CD1c-positive myeloid dendritic cell (primary cell): ENCODE measurements at regions not wholly inside any gene's neighbourhood (a gene's known extent, or its start where the extent isn't known, plus 50 kb on each side); places are given as distances from the start of the nearest gene placed in this dataset.

Source experiments
- DNase-seq: peaks from one replicate; pipeline ENCODE4 v3.0.0-alpha.2; 2016; ENCODE audit errors: extremely low spot score

DNA sequence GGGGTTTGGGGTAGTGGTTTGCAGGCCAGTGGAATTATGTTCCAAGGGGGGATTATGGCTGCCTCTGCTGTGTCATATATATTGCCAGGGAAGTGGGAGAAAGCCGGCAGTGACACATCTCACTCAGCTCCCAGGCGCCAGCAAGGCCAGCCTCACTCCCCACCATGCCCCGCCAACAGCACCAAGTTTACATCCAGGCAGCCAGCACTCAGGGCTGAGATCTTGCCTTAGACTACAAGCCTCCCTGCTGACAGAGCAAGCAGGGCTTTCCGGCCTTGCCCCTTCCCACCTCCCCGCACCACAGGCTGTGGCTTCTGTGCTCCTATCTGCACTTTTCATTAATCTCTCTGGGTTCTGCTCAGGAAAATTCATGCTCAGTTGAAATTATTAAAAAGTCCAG is 385.1 kb downstream of the MZT1 start:
- no peak for DNase-seq

DNA sequence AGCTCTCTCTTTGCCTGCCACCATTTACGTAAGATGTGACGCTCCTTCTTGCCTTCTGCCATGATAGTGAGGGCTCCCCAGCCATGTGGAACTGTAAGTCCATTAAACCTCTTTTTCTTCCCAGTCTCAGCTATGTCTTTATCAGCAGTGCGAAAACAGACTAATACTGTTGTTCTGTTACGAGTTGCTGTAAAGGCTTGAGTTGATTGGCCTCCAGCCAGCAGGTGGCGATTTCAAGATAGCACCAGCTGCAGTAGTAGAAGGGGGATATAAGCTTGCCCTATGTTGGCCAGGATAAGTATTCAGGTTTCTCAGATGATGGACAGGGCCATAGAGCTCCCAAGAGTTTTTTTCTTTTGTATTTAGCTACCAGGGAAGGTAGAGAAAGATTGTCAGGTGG is 385.5 kb downstream of the MZT1 start:
- no peak for DNase-seq

DNA sequence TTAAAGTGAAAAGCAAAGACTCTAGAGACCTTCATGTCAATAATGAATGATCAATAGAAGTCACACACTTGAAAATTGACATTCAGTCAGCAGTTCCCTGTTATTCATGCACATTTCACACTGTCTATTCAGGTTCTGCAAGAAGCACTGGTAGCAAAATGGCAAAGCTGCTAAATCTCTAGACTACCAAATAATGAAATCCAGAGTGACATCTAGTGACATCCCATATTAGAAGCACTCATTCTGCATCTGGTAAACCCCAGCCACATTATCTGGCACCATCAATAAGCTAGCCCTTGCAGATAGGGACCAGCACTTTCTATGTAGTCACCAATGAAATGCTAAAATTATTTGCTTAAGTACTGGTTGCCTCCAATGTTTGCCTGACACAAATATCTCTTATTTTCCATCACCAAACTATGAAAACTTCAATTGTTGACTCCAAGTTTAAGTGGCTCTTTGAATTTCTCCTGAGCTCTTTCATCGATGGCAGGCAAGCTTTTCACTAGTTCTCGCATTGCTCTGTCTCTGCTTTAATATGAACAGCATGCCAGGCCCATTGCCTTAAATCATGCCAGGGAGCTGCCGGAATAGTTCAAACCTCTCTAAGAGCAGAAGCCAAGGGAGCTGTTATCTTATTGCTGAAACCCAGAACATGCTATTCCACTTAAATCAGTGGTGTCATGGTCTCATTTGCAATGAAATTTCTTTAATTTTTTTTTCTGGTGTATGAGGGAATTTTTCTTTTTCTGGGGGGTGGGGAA is 409.9 kb downstream of the MZT1 start:
- DNase-seq = no peak

DNA sequence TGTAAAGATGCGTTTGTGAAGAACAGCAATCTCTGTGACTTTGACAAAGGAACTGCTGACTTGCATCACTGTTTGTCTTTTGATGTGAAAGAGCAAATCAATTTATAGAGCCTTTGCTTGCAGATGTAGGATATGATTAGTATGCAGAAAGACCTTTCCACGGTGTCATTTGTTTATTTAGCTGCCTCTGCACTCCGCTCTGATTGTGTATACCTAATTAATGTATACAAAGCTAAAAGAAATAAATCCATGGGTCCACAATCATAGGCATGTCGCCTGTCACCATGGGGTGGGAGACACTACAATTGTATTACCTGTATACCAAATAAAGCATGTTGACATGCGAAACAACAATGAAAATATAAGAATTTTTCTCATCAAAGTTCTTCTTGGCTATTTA is 410.7 kb downstream of the MZT1 start:
- no peak for DNase-seq

DNA sequence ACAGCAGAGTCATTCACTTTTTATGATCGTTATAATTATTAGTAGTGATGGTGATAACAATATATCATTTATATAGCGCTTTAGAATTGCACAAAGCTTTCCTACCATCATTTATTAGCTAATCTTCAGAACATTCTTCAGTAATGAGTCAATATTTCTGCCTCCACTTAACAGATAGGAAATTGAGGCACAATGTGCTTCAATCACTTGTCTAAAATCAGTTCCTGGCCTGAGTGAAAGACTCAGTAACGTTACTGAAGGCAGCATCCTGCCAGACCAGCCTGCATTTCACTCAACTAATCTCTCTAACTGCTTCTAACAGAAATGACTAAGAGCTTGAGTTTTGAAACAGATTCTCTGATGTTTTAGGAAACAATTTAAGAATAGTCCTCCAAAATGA is 412.1 kb downstream of the MZT1 start:
- DNase-seq = no peak

DNA sequence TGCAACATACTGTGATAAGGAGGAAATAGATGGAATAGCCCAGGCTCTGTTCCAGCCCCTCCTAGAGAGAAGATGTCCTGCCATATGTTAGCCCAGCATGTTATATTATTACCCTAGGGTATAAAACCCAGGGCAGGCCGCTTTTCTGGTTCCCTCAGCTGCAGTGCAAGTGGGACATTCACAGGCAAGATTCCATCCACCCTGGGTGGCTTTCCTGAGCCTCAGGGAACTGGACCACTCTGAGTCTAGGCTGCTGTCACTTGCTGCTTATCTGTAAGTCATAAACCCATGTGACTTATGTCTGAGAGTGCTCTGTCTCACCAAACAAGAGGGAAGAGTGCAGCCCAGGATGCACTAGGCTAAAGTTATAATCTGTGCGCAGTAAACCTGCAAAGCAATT is 413.2 kb downstream of the MZT1 start:
- no peak for DNase-seq

DNA sequence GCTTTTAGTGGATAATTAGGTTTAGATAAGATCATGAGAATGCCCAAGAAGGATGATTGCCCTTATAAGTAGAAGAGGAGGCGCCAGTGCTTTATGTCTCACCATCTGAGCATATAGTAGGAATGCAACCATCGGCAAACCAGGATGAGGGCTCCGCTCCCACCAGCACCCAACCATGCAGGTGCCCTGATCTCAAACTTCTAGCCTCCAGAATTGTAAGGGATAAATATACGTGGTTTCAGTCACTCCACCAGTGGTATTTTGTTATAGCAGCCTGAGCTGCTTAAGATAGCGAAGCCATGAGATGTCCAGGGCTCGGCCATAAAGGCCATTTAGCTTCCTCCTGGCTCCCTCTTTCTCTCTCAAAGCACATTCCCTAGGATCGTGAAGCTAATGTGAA is 413.9 kb downstream of the MZT1 start:
- DNase-seq = no peak

DNA sequence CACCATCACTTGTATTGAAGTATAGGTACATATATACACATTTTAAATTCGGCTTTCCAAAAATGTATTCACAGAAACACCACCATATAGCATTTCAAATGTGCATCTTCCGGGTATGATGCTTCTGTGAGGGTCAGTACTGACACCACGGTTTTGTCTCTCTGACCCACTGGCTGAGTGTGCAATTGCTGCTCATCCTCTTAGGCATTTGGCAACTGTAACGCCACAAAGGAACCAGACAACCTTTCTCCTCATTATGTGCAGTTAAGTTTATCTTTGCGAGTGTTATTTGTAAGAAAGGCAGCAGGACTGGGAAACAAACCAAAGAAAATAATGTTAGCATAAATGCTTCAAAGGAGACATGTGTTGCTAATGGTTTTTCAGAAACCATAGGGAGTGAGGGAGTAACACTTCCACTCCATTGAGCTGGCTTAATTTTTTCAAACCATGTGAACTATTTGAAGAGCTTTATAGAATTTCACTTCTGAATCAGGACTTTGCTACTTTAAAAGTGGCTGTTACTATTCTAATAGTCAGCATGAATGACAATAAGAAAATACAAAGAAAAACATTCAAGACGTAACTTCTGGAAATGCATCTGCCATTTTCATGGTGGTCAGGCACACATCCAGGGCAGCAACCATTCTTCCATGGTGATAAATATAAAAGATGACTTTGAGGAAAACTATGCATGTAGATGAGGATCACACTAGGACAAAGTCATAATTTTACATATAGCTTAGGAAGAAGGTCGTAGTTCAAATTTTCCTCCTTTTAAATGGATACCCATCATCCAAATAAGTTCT is 423.3 kb downstream of the MZT1 start:
- no peak for DNase-seq

DNA sequence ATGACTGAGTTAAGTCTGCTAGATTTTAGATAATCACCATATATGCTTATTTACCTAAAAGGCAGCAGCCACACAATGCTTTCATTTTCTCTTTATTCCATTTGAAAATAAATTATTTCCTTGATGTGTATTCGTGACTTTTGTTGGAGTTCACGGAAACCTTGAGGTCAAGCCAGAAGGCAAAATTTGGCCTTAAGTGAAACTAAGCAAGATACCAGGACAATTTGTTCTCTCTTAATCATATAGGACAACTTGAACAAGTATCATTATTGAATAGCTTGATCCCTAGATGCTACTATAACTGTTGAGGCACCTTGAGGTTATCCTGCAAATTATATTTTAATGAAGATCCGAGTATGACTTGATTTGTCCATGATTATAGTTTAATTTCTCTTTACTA is 429.2 kb upstream of the DACH1 start:
- DNase-seq = no peak

DNA sequence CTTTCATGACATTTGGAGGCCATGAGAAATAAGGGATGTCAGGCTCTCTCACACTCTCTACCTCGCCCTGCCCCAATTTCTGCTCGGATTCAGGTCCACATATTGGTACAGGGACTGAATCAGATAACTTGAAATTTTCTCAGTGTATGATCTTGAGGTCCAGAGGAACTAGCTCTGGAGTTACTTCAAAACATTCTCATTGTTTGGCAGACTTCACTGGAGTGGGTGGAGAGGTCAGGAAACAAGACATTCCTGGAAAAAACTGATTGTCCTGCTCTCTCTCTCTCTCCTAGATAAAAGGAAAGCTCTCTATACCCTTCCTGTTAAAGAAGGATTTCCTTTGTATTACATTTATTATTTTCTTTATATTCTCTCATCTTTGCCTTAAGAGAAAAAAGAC is 428.1 kb upstream of the DACH1 start:
- no peak for DNase-seq

DNA sequence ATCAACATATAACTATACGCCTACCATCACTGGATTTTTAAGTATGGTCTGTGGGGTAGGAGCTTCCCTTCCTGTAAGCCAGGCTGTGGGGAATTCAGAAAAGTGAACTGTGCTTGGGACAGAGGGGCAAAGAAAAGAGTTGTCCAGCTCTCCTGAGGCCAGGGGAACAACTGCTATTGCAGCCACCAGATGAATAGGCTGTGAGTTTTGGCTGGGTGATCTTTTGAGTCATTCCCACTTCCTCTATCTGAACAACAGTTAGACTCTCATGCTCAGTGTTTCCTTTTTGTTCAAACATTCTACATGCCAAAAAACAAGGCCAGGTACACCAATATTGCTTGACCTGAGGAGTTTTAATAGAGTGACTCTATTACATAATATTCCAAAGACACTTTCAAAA is 426.2 kb upstream of the DACH1 start:
- DNase-seq = no peak

DNA sequence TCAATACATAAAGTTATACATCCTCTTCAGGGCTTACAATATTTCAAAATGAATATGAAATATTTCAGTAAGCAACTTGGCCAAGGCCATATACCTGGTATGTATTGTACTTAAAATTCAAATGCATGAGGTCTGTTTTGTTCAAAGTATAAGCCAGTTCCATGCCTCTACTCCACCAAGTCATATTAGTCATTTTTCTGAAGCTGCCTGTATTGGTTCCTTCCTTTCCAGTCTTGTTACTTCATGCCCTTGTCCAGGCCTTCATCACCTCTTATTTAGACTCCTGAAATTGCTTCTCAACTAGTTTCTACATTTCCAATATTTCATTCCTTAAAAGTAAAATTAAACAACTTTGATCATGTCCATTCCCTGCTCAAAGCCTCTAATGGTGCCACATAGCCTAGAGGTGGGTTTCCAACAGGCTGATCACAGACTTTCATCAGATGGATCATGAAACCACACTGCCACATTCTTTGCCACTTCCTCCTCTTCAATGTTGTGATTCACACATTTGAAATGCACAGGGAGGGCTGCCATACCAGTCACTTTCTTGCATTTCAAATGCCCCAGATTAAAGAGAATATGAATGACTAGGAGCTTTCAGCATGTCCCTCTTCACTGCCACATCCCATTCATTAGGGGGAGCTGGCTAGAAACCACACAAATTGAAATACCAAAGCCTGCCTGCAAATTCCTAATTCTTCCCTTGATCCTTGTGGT is 424.1 kb upstream of the DACH1 start:
- DNase-seq = no peak

DNA sequence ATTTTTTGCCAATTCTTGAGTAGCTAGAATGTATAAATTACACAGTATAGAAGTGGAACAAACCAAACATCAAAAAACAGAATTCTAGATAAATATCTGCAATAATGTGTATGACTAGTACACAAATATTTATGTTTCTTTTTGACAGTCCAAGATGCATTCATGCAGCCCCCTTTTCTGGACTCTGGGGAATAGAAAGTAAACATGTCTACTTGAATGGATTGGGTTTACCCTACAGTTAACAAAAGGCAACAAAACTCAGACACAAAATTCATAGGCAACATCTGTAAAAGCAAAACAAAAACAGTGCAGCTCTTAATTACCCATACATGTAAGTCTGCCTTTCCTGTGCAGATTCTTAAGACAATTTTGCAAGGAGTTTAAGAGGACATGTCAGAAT is 419.4 kb upstream of the DACH1 start:
- no peak for DNase-seq

DNA sequence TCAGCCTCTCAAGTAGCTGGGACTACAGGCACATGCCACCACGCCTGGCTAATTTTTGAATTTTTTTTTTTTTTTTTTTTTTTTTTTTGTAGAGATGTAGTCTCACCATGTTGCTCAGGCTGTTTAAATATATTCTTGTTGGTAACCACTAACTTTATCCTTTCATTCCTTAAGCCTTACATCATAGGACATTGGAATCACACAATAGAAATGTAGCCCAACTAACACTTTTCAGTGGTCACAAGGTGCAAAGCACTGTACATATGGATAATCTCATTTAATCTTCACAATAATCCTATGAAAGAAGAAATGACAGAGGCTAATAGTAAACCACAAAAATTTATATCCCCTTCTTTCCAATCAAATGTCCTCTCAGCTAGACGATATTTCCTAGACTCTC is 417.8 kb upstream of the DACH1 start:
- no peak for DNase-seq

DNA sequence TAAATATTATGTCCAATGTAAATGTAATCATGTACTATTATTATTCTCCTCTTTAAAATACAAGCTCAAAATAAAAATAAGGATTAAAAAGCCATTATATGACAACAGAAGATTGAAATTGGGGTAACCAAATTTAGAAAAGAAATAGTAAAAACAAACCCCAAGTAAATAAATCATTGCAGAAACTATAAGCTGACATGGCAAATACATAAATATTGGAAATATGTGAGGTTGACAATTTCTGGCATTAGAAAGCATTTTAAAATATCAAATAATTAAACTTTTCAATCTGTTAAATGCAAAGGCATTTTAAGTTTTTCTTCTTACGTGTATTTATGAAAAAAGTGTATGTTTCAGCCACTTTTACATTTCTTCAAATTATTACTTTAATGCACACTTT is 394.7 kb upstream of the DACH1 start:
- DNase-seq = no peak

DNA sequence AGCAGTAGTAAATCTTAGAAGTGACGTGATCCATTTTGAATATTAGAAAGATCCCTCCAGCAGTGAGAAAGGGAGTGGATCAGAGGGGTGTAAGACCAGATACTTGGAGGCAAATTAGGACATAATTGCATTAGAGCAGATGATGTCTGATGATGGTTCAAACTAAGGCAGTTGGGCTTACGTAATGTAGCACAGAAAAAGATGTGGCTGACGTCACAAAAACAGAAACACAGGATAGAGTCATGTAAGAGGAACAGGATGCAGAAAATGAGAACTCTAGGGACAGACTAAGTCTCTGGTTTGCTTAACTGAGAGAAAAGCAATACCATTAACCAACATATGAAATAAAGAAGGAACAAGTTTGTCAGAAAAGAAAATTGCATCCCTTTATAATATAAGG is 392.5 kb upstream of the DACH1 start:
- DNase-seq = no peak

DNA sequence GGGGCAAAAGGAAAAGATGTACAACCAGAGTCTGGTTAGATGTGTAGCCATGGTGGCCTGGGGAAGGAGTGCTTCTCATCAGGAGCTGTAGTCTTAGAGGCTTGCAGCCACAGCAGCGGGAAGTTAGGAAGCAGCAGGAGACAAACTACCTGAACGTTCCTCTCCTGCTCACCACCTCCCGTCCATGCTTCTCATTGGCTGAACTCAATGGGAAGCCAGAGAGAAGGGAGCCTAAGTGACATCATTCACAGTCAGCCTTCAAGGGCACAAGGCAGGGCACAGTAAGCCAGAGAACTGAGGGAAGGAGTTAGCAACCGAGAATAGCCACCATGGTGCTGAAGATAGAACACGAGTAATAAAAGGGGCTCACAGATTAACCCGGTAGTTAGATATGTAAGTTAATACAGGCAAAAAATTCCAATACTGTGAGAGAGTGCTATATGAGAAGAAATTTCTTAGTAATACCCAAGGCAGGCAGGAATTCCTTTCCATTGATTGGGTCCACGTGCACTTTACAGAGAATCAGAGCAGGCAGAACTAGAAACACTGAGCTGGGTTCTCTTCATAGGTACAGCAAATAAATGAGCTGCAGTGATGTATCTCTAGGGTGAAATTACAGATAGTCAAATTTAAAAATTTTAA is 391.5 kb upstream of the DACH1 start:
- no peak for DNase-seq

DNA sequence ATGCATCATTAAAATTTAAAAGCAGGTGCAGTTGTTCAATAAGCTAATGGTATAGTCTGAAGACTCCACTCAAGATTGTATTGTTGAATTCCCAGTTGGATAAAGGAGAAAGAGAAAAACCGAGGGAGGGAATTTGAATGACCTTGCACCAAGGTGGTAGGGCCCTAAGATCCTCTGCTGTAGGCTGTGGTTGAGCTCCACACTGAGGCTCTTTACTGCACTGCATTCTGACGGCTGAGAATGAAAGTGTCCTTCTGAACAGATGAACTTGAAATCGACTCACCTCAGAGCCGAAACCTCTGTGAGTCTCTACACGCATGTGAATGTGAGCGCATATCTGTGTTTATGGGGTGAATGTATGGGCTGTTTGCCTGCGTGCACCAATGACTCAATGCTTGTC is 388.9 kb upstream of the DACH1 start:
- no peak for DNase-seq

DNA sequence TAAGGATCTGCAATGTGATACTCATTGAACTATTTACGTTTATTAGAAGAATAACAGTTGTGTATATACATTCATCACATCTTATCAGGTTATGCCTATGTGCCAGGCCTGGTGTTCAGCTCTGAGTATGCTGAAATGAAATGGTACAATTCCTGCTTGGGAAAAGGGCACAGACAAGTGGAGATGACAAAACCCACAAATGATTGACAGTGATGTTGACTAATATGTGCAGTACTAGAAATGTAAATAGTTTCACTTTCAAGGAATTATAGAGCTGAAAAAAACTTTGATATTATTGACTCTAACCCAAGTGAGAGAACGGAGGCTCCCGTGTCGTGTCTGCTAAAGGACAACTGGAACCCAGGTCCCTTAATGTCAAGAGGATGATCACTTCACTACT is 386.8 kb upstream of the DACH1 start:
- DNase-seq = no peak

DNA sequence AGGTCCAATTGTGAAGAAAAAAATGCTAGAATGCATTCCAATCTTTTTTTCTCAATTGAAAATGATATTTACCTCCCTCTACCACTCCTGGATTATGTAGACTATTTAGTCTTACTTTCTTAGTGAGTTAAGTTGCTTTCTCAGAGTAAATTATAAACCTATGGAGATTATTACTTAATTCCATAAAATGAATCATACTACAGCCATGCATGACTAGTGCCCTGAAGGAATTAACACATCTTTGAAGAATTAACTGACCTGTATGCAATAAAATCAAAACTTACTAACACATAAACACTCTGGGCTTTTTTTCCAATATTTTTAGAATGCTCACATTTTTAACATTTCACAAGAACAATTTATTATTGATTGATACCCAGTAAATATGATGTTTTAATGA is 379.4 kb upstream of the DACH1 start:
- DNase-seq = no peak

DNA sequence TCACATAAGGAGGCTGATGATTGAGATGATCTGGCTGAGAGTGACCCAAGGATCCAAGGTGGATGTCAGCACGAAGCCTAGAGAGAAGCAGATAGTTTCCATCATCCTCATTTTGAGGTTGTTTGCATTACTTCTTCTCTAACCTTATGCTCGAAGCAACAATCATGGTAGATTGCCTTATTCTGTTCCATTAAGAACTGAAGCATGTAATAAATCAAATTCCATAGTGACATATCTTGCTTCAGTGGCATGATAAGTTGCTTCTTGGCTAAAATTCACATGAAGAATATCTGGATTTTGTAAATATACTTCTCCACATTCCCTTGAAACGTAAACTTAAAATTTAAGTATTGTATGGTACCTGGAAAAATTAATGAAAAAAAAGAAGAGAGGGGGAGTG is 377.8 kb upstream of the DACH1 start:
- no peak for DNase-seq

DNA sequence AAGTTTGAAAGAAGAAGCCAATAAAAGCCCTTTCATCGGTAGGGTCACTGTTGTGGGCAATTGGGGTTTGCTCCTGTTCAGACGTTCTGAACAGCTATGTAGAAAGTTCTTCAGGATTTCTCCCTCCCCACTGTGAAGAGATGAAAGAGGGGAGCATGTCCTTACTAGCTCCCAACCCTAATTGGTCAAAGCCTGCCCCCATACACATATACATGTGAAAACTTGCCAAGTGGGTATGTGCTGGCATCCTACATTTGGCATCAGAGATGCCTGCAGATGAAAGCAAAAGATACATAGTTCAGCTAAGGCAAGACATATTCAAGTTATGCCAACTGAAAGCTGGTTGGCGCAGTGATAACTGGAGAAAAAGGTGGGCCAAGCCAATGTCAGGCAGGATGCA is 363.1 kb upstream of the DACH1 start:
- DNase-seq = no peak
